GM12872 (cell line): ENCODE measurements at regions not wholly inside any gene's neighbourhood (a gene's known extent, or its start where the extent isn't known, plus 50 kb on each side); places are given as distances from the start of the nearest gene placed in this dataset.

ENCODE experiments used
- TF ChIP-seq, protein P1 (sequence below): IDR thresholded peaks from 3 replicates; pipeline ENCODE4 v1.5.1; 2011; ENCODE audit warnings: low read depth, mild to moderate bottlenecking, low read length, moderate library complexity; ENCODE audit not compliant: insufficient read depth

DNA sequence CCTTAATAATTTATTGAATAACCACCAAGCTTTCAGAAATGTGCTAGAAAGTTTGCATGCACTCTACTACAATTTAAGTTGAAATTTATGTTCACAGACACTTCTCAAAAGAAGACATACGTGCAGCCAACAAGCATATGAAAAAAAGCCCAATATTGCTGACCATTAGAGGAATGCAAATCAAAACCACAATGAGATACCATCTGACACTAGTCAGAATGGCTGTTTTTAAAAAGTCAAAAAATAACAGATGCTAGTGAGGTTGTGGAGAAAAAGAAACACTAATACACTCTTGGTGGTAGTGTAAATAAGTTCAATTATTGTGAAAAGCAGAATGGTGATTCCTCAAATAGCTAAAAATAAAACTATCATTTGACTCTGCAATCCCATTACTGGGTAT lies 308.8 kb upstream of the PCDH9 start:
- TF ChIP-seq, protein P1, sequence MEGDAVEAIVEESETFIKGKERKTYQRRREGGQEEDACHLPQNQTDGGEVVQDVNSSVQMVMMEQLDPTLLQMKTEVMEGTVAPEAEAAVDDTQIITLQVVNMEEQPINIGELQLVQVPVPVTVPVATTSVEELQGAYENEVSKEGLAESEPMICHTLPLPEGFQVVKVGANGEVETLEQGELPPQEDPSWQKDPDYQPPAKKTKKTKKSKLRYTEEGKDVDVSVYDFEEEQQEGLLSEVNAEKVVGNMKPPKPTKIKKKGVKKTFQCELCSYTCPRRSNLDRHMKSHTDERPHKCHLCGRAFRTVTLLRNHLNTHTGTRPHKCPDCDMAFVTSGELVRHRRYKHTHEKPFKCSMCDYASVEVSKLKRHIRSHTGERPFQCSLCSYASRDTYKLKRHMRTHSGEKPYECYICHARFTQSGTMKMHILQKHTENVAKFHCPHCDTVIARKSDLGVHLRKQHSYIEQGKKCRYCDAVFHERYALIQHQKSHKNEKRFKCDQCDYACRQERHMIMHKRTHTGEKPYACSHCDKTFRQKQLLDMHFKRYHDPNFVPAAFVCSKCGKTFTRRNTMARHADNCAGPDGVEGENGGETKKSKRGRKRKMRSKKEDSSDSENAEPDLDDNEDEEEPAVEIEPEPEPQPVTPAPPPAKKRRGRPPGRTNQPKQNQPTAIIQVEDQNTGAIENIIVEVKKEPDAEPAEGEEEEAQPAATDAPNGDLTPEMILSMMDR: no peak

GRCh38 chr13:67520886-67521285 lies 290.8 kb upstream of the PCDH9 start:
- TF ChIP-seq, protein P1: no peak

- TF ChIP-seq, protein P1: no peak
Observed at GRCh38 chr13:67519356-67519755, 289.2 kb upstream of the PCDH9 start.

DNA sequence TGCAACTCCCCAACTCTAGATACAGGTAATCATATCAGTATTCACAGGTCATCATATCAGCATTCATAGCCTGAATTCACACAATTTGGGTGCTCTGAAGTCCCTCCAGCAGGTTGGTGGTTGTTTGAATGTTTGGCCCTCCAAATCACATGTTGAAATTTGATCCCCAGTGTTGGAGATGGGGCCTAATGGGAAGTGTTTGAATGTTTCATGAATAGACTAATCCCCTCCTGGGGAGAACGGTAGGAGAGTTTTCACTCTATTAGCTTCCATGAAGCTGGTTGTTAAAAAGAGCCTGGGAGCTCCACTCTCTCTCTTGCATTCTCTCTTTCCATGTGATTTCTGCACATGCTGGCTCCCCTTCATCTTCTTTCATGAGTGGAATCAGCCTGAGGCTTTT lies 288.6 kb upstream of the PCDH9 start:
- TF ChIP-seq, protein P1: no peak

- TF ChIP-seq, protein P1: no peak
Observed at GRCh38 chr13:67515895-67516294, 285.8 kb upstream of the PCDH9 start.

GRCh38 chr13:67509018-67509417 lies 278.9 kb upstream of the PCDH9 start:
- TF ChIP-seq, protein P1: no peak

DNA sequence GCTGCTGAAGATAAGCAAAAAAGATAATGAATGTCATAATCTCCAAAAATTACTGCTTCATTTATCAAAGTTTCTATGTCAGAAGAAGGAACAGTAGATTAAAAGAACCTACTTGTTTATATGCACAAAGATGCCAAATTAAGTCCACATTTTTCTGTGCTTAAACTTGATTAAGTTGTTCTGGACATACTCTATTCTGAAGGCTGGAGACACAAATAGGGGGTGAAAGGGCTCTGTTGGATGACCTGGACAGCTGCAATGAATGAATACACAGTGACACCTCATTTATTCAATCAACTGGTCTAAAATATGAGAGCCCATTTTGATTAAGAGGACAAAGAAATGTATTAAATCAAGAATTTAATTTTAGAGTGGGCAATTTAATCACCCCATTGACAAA lies 276.3 kb upstream of the PCDH9 start:
- TF ChIP-seq, protein P1: no peak

- TF ChIP-seq, protein P1: no peak
Observed at GRCh38 chr13:67505376-67505775, 275.2 kb upstream of the PCDH9 start.
